ENCODE measurements at regions not wholly inside any gene's neighbourhood (a gene's known extent, or its start where the extent isn't known, plus 50 kb on each side); places are given as distances from the start of the nearest gene placed in this dataset.

GRCh38 chr1:229835226-229835625, 209.2 kb downstream of the URB2 start:
- H3K4me3 Mint-ChIP-seq (ENCODE audit: unreplicated experiment), result no peak overlapping the region
- no peaks in the 10 kb centered on the region for H3K36me3 Mint-ChIP-seq (ENCODE audit: unreplicated experiment)
- no peaks in the 10 kb centered on the region for H3K9me3 Mint-ChIP-seq (ENCODE audit: unreplicated experiment)

GRCh38 chr1:229836324-229836723, 210.3 kb downstream of the URB2 start:
- Mint-ChIP-seq H3K27me3 (ENCODE audit: unreplicated experiment) (peaks cover 53% of the 10 kb centered on the region), H3K9me3 (ENCODE audit: unreplicated experiment) (no peaks in the 10 kb centered on the region), H3K36me3 (ENCODE audit: unreplicated experiment) (no peaks in the 10 kb centered on the region), H3K27ac (ENCODE audit: unreplicated experiment) (no peak overlapping the region), H3K4me1 (ENCODE audit: unreplicated experiment) (no peaks in the 10 kb centered on the region), H3K4me3 (ENCODE audit: unreplicated experiment) (no peak overlapping the region)
- DNase-seq (ENCODE audit: extremely low spot score, unreplicated experiment), result no peak
- no peak for TF ChIP-seq CTCF (IDR thresholded peaks at IDR 0.05)

More at GRCh38 chr1:229835226-229835625, 209.2 kb downstream of the URB2 start:
- H3K27me3 Mint-ChIP-seq (ENCODE audit: unreplicated experiment), result peaks cover 57% of the 10 kb centered on the region
- no peak overlapping the region for H3K27ac Mint-ChIP-seq (ENCODE audit: unreplicated experiment)
- no peak for TF ChIP-seq CTCF (IDR thresholded peaks at IDR 0.05)
- no peaks in the 10 kb centered on the region for H3K4me1 Mint-ChIP-seq (ENCODE audit: unreplicated experiment)
- no peak for DNase-seq (ENCODE audit: extremely low spot score, unreplicated experiment)

GRCh38 chr1:229838204-229838603, 212.2 kb downstream of the URB2 start:
- no peaks in the 10 kb centered on the region for H3K4me1 Mint-ChIP-seq (ENCODE audit: unreplicated experiment)
- no peak for DNase-seq (ENCODE audit: extremely low spot score, unreplicated experiment)
- no peaks in the 10 kb centered on the region for H3K36me3 Mint-ChIP-seq (ENCODE audit: unreplicated experiment)
- H3K9me3 Mint-ChIP-seq (ENCODE audit: unreplicated experiment), result no peaks in the 10 kb centered on the region
- H3K27ac Mint-ChIP-seq (ENCODE audit: unreplicated experiment), result no peak overlapping the region
- no peak overlapping the region for H3K4me3 Mint-ChIP-seq (ENCODE audit: unreplicated experiment)
- H3K27me3 Mint-ChIP-seq (ENCODE audit: unreplicated experiment), result peaks cover 41% of the 10 kb centered on the region
- TF ChIP-seq CTCF (IDR thresholded peaks at IDR 0.05), result no peak

GRCh38 chr1:229839800-229840199, 213.8 kb downstream of the URB2 start:
- TF ChIP-seq CTCF (IDR thresholded peaks at IDR 0.05), result no peak
- DNase-seq (ENCODE audit: extremely low spot score, unreplicated experiment), result no peak
- Mint-ChIP-seq H3K4me1 (ENCODE audit: unreplicated experiment) (peaks cover 5% of the 10 kb centered on the region), H3K36me3 (ENCODE audit: unreplicated experiment) (no peaks in the 10 kb centered on the region), H3K27me3 (ENCODE audit: unreplicated experiment) (peaks cover 35% of the 10 kb centered on the region), H3K4me3 (ENCODE audit: unreplicated experiment) (no peak overlapping the region), H3K27ac (ENCODE audit: unreplicated experiment) (no peak overlapping the region), H3K9me3 (ENCODE audit: unreplicated experiment) (no peaks in the 10 kb centered on the region)

- peaks cover 40% of the 10 kb centered on the region for H3K27me3 Mint-ChIP-seq (ENCODE audit: unreplicated experiment)
- no peaks in the 10 kb centered on the region for H3K36me3 Mint-ChIP-seq (ENCODE audit: unreplicated experiment)
- H3K4me1 Mint-ChIP-seq (ENCODE audit: unreplicated experiment), result peaks cover 5% of the 10 kb centered on the region
- no peak for TF ChIP-seq CTCF (IDR thresholded peaks at IDR 0.05)
- no peaks in the 10 kb centered on the region for H3K9me3 Mint-ChIP-seq (ENCODE audit: unreplicated experiment)
- no peak overlapping the region for H3K27ac Mint-ChIP-seq (ENCODE audit: unreplicated experiment)
- H3K4me3 Mint-ChIP-seq (ENCODE audit: unreplicated experiment), result no peak overlapping the region
- no peak for DNase-seq (ENCODE audit: extremely low spot score, unreplicated experiment)
Measured at GRCh38 chr1:229841230-229841629, 215.2 kb downstream of the URB2 start.
